GM23338 (cell line): ENCODE measurements at regions not wholly inside any gene's neighbourhood (a gene's known extent, or its start where the extent isn't known, plus 50 kb on each side); places are given as distances from the start of the nearest gene placed in this dataset.

Experiments
- CREB1 ChIP-seq: fragments of 250-450 bp; sonication (Bioruptor Pico); IDR thresholded peaks from 2 replicates; pipeline ENCODE4 v1.5.0; 2020; ENCODE audit warnings: low read depth, mild to moderate bottlenecking, moderate library complexity
- CTCF ChIP-seq, 2 experiments: fragments of 200-600 bp in 1 of 2; sonication (generic) in 1 of 2; conservative IDR thresholded peaks; 2 replicates each; pipeline versions ENCODE4 v1.5.1 to v1.6.1; 2016 to 2017; ENCODE audit warnings: antibody characterized with exemption in 2 of 2, low read depth in 2 of 2, mild to moderate bottlenecking in 2 of 2, moderate library complexity in 1 of 2
- ETS1 ChIP-seq: IDR thresholded peaks from 2 replicates; pipeline ENCODE4 v1.6.1; 2016; ENCODE audit warnings: antibody characterized with exemption
- EZH2 ChIP-seq: fragments of 200-600 bp; sonication (generic); IDR thresholded peaks from one replicate; pipeline ENCODE4 v1.8.0; 2017; ENCODE audit warnings: antibody characterized with exemption, mild to moderate bottlenecking, low read depth; ENCODE audit not compliant: unreplicated experiment
- EZH2phosphoT487 ChIP-seq: fragments of 200-600 bp; sonication (generic); IDR thresholded peaks from one replicate; pipeline ENCODE4 v1.8.1; 2018; ENCODE audit warnings: antibody characterized with exemption; ENCODE audit not compliant: unreplicated experiment
- JUNB ChIP-seq: IDR thresholded peaks from one replicate; pipeline ENCODE4 v1.6.1; 2016; ENCODE audit warnings: antibody characterized with exemption; ENCODE audit not compliant: unreplicated experiment
- NANOG ChIP-seq: IDR thresholded peaks from 2 replicates; pipeline ENCODE4 v1.6.1; 2016; ENCODE audit warnings: antibody characterized with exemption, borderline replicate concordance
- POLR2AphosphoS5 ChIP-seq: IDR thresholded peaks from 2 replicates; pipeline ENCODE4 v1.6.1; 2016; ENCODE audit warnings: antibody characterized with exemption, low read depth
- REST ChIP-seq: IDR thresholded peaks from one replicate; pipeline ENCODE4 v1.6.1; 2018; ENCODE audit warnings: antibody characterized with exemption; ENCODE audit not compliant: unreplicated experiment
- ZNF114 ChIP-seq: fragments of 250-450 bp; sonication (Bioruptor Pico); IDR thresholded peaks from 2 replicates; pipeline ENCODE4 v1.5.0; 2020; ENCODE audit warnings: mild to moderate bottlenecking, moderate library complexity
- ZNF331 ChIP-seq: fragments of 250-450 bp; sonication (Bioruptor Pico); IDR thresholded peaks from 2 replicates; pipeline ENCODE4 v1.5.0; 2020; ENCODE audit warnings: low read depth, mild to moderate bottlenecking, moderate library complexity

- TF ChIP-seq ZNF331 (CRISPR knock-in tag) (no peak), CTCF (conservative IDR thresholded peaks at IDR 0.05; ENCODE audit: low read depth in 2 of 2) (no peak), REST (no peak), EZH2 (no peak), ZNF114 (CRISPR knock-in tag) (no peak), POLR2AphosphoS5 (no peak), ETS1 (no peak), EZH2phosphoT487 (no peak), CREB1 (CRISPR knock-in tag) (no peak), JUNB (no peak), NANOG (no peak)
These were observed 120.0 kb downstream of the CEBPB start for GRCh38 chr20:50310673-50311051.
